Esophagus muscularis mucosa (tissue), 4 donors: ENCODE measurements at regions not wholly inside any gene's neighbourhood (a gene's known extent, or its start where the extent isn't known, plus 50 kb on each side); places are given as distances from the start of the nearest gene placed in this dataset.
A peak's percentile ranks its signal among the peaks of the same experiment; 100 is the strongest.
"Not testable (repeated sequence)": the region's sequence is repeated elsewhere in the genome, so short reads cannot be mapped to it uniquely, and the experiment has no call there.

ENCODE experiments used
- DNase-seq: peaks from one replicate; pipeline ENCODE4 v3.0.0-alpha.2; 2017; ENCODE audit errors: extremely low spot score
- H3K27ac ChIP-seq, 4 donors: fragments of 200-600 bp; sonication (generic); replicated peaks in 1 of 4; 1 replicate in 3 of 4; 2 replicates in 1 of 4; pipeline ENCODE4 v1.5.1; 2016 to 2019; ENCODE audit warnings: mild to moderate bottlenecking in 1 of 4
- H3K27me3 ChIP-seq, 4 donors: fragments of 200-600 bp; sonication (generic); one replicate each; pipeline versions ENCODE4 v1.5.1 to v1.6.0; 2016 to 2019
- H3K36me3 ChIP-seq, 4 donors: fragments of 200-600 bp; sonication (generic); one replicate each; pipeline ENCODE4 v1.5.1; 2016 to 2019
- H3K4me1 ChIP-seq, 4 donors: fragments of 200-600 bp; sonication (generic); one replicate each; pipeline ENCODE4 v1.5.1; 2016 to 2019
- H3K4me3 ChIP-seq, 4 donors: fragments of 200-600 bp; sonication (generic); 1 replicate in 2 of 4; 2 replicates in 2 of 4; pipeline ENCODE4 v1.5.1; 2016 to 2019; ENCODE audit warnings: mild to moderate bottlenecking in 4 of 4, moderate library complexity in 1 of 4
- H3K9me3 ChIP-seq, 4 donors: fragments of 200-600 bp; sonication (generic); 1 replicate in 3 of 4; 2 replicates in 1 of 4; pipeline ENCODE4 v1.5.1; 2016 to 2019
- CTCF ChIP-seq, 3 experiments: fragments of 200-600 bp in 2 of 3; fragments of 450-650 bp in 1 of 3; sonication (generic) in 2 of 3; IDR thresholded peaks; one replicate each; pipeline ENCODE4 v1.5.1; 2017 to 2019; ENCODE audit warnings: antibody characterized with exemption in 3 of 3, mild to moderate bottlenecking in 2 of 3, moderate library complexity in 1 of 3
- EP300 ChIP-seq: sonication (generic); formaldehyde crosslinking; IDR thresholded peaks from one replicate; pipeline ENCODE4 v1.6.1; 2017; ENCODE audit warnings: antibody characterized with exemption
- POLR2A ChIP-seq: fragments of 450-650 bp; IDR thresholded peaks from one replicate; pipeline ENCODE4 v1.6.1; 2017; ENCODE audit warnings: antibody characterized with exemption, moderate library complexity, mild to moderate bottlenecking, low read depth
- POLR2AphosphoS5 ChIP-seq, 2 donors: sonication (generic); formaldehyde crosslinking; IDR thresholded peaks; one replicate each; pipeline ENCODE4 v1.6.1; 2017; ENCODE audit warnings: antibody characterized with exemption in 2 of 2
- WGBS: methylation state at CpG from one replicate; pipeline ENCODE4 v1.1.5; 2018; 5-methylcytosine and 5-hydroxymethylcytosine counted together
- intact Hi-C: fragments of 100-400 bp; cut with DNase I; formaldehyde crosslinking; loops from one replicate; pipeline ENCODE4 v1.15.1; 2023

- H3K4me3 ChIP-seq, result no peak overlapping the region
- intact Hi-C loops, result no loop called here
- H3K4me1 ChIP-seq, result peaks cover 0 to 31% (median 28%) of the 10 kb centered on the region in 4 donors
- no peak for DNase-seq
- no peaks in the 10 kb centered on the region for H3K27me3 ChIP-seq
- TF ChIP-seq CTCF (IDR thresholded peaks at IDR 0.05), result no peak
- no peaks in the 10 kb centered on the region for H3K9me3 ChIP-seq
- no peak overlapping the region for H3K27ac ChIP-seq
- H3K36me3 ChIP-seq, result no peaks in the 10 kb centered on the region
- 85% methylated on average over 4 of the region's 4 CpGs for WGBS
Observed at GRCh38 chr5:117734056-117734455, 1159.4 kb upstream of the SEMA6A start.

- no peak for DNase-seq
- TF ChIP-seq POLR2A (no peak), CTCF (IDR thresholded peaks at IDR 0.05) (no peak), EP300 (no peak), POLR2AphosphoS5 (IDR thresholded peaks at IDR 0.05) (no peak)
- 73% methylated on average over 2 of the region's 2 CpGs for WGBS
- intact Hi-C loops, result no loop called here
- Histone ChIP-seq H3K4me1 (peaks cover 0 to 31% (median 28%) of the 10 kb centered on the region in 4 donors), H3K27ac (no peak overlapping the region), H3K4me3 (no peak overlapping the region), H3K27me3 (no peaks in the 10 kb centered on the region), H3K36me3 (no peaks in the 10 kb centered on the region), H3K9me3 (no peaks in the 10 kb centered on the region)
Observed at GRCh38 chr5:117733051-117733450, 1158.4 kb upstream of the SEMA6A start.

GRCh38 chr5:117732264-117732663, 1157.6 kb upstream of the SEMA6A start:
- Histone ChIP-seq H3K27ac (no peak overlapping the region), H3K27me3 (no peaks in the 10 kb centered on the region), H3K36me3 (no peaks in the 10 kb centered on the region), H3K4me3 (no peak overlapping the region), H3K4me1 (peaks cover 0 to 31% (median 28%) of the 10 kb centered on the region in 4 donors), H3K9me3 (no peaks in the 10 kb centered on the region)
- DNase-seq, result no peak
- TF ChIP-seq CTCF (IDR thresholded peaks at IDR 0.05) (no peak), POLR2A (no peak), POLR2AphosphoS5 (IDR thresholded peaks at IDR 0.05) (no peak), EP300 (no peak)
- intact Hi-C loops, result no loop called here
- WGBS, result 72% methylated on average over 3 of the region's 3 CpGs

GRCh38 chr5:117731446-117731845, 1156.8 kb upstream of the SEMA6A start:
- Histone ChIP-seq H3K9me3 (no peaks in the 10 kb centered on the region), H3K27ac (peak overlapping the region in 2 of 4 donors; percentile 12 to 48), H3K27me3 (no peaks in the 10 kb centered on the region), H3K4me3 (no peak overlapping the region), H3K4me1 (peaks cover 0 to 31% (median 28%) of the 10 kb centered on the region in 4 donors), H3K36me3 (no peaks in the 10 kb centered on the region)
- intact Hi-C loops, result no loop called here
- no peak for DNase-seq
- TF ChIP-seq POLR2A (no peak), CTCF (IDR thresholded peaks at IDR 0.05) (no peak), EP300 (no peak), POLR2AphosphoS5 (IDR thresholded peaks at IDR 0.05) (no peak)
- 23% methylated on average over 2 of the region's 2 CpGs for WGBS

- H3K4me1 ChIP-seq, H3K27me3 ChIP-seq, intact Hi-C loops, H3K27ac ChIP-seq, H3K4me3 ChIP-seq, DNase-seq, H3K36me3 ChIP-seq, H3K9me3 ChIP-seq: not testable (repeated sequence)
- WGBS, result 93% methylated on average over 4 of the region's 4 CpGs
Observed at GRCh38 chr5:117720784-117721183, 1146.2 kb upstream of the SEMA6A start.
